Activated T-helper 1 cell treated with anti-CD3 and anti-CD28 coated beads, Interleukin-12 subunit alpha, Interleukin-12 subunit beta, Interleukin-2, Interleukin-4 antibody, amounts not matched to agents 30 ng/mL and 10 ng/mL and 1 ng/mL, durations not matched to agents 14 hours and 24 hours and 36 hours (primary cell): ENCODE measurements at regions not wholly inside any gene's neighbourhood (a gene's known extent, or its start where the extent isn't known, plus 50 kb on each side); places are given as distances from the start of the nearest gene placed in this dataset.

Experiments
- DNase-seq: peaks from one replicate; pipeline ENCODE4 v3.0.0; 2021; ENCODE audit warnings: low spot score
- H3K27ac Mint-ChIP-seq: one replicate; pipeline ENCODE4 v1.8.0; 2021; ENCODE audit warnings: mild to moderate bottlenecking, mixed read lengths
- H3K27me3 Mint-ChIP-seq: one replicate; pipeline ENCODE4 v1.8.0; 2022; ENCODE audit warnings: mild to moderate bottlenecking, moderate library complexity, mixed read lengths; ENCODE audit not compliant: insufficient read depth
- H3K36me3 Mint-ChIP-seq: one replicate; pipeline ENCODE4 v1.8.0; 2021; ENCODE audit warnings: low read depth, mixed read lengths
- H3K4me1 Mint-ChIP-seq: one replicate; pipeline ENCODE4 v1.8.0; 2021; ENCODE audit warnings: low read depth, mixed read lengths
- H3K4me3 Mint-ChIP-seq: one replicate; pipeline ENCODE4 v1.8.0; 2021; ENCODE audit warnings: mild to moderate bottlenecking, moderate library complexity, mixed read lengths
- H3K9me3 Mint-ChIP-seq: one replicate; pipeline ENCODE4 v1.8.0; 2021; ENCODE audit warnings: mixed read lengths
- intact Hi-C: fragments of 100-400 bp; cut with micrococcal nuclease; formaldehyde crosslinking; loops from one replicate; pipeline ENCODE4 v1.15.1; 2024

DNA sequence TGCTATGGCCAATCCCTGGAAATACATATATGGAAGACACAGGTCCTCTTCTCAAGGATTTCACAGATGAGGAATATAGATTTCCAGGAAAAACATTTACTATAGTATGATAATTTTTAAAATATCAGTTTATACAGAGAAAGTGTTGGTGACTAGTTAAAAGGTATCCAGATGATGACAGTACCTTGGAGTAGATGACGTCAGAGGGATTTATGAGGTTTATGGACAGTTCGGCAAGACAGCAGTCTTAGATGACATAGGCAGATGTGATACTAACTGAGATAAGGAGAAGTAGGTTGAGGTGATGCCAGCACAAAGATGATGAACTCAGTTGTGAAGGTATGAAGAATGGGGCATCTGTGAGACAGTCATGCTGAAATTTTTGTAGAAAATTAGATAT is 750.3 kb downstream of the PRELID2 start:
- Mint-ChIP-seq H3K4me1 (no peaks in the 10 kb centered on the region), H3K27ac (no peak overlapping the region), H3K36me3 (no peaks in the 10 kb centered on the region), H3K27me3 (no peaks in the 10 kb centered on the region), H3K4me3 (no peak overlapping the region), H3K9me3 (no peaks in the 10 kb centered on the region)
- intact Hi-C loops: no loop called here
- no peak for DNase-seq

DNA sequence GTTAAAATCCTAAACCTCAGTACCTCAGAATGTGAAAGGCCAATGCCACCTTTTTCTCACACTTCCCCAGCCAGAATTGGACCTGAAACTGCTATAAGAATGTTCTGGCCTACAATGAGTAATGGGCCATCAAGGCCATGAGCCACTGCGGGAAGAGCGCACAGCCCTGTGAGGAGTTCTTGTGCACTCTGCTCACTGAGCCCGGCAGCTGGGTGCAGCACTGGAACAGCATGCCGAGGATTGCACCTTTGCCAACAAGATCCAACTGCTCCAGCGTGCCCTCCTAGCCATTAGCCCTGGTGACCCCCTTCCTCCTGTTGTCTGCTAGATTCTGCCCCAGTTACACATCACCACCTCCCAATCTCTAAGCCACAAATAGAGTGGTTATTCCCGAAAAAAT is 758.1 kb downstream of the PRELID2 start:
- Mint-ChIP-seq H3K36me3 (no peaks in the 10 kb centered on the region), H3K4me1 (no peaks in the 10 kb centered on the region)
- intact Hi-C loops: no loop called here

DNA sequence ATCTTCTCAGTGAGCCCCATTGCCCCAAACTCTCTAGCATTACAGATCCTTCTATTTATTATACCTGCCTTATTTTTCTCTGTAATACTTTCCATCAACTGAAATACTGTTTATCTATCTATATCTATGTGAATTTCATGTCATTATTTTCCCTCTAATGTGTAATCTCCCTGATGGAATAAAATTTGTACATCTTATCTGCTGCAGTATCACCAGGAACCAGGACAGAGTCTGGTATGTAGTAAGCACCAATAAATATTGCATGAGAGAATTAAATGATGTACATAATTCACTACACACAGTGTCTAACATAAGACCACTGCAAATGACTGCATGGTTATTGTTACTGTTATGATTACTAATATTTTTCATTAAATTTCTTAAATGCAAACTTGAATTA is 759.1 kb downstream of the PRELID2 start:
- Mint-ChIP-seq H3K4me3 (no peak overlapping the region), H3K4me1 (no peaks in the 10 kb centered on the region), H3K9me3 (no peaks in the 10 kb centered on the region), H3K27ac (no peak overlapping the region), H3K27me3 (no peaks in the 10 kb centered on the region), H3K36me3 (no peaks in the 10 kb centered on the region)
- no peak for DNase-seq
- intact Hi-C loops: no loop called here

More for the DNA sequence above, 758.1 kb downstream of the PRELID2 start:
- H3K4me3 Mint-ChIP-seq: no peak overlapping the region
- no peaks in the 10 kb centered on the region for H3K27me3 Mint-ChIP-seq
- no peak for DNase-seq
- no peaks in the 10 kb centered on the region for H3K9me3 Mint-ChIP-seq
- H3K27ac Mint-ChIP-seq: no peak overlapping the region

DNA sequence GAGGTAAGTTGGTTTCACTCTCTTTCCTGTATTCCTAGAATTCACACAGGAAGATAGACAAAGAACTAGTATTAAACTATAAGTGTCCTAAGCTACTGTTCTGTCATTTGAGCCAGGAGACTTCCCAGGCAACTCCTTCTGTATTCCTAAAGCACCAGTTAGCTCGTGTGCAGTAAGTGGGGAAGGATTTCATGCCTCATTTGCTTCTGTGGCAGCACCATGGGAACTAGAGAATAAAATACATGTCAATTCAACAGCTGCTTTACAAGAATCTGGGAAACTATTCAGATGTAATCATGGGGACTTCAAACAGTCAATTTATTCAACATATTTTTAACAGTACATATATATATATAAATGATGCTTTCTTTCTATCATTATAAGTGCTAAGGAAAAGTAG is 762.3 kb downstream of the PRELID2 start:
- Mint-ChIP-seq H3K27ac (no peak overlapping the region), H3K4me3 (no peak overlapping the region), H3K36me3 (no peaks in the 10 kb centered on the region), H3K9me3 (no peaks in the 10 kb centered on the region), H3K4me1 (no peaks in the 10 kb centered on the region), H3K27me3 (no peaks in the 10 kb centered on the region)
- intact Hi-C loops: no loop called here
- DNase-seq: no peak

DNA sequence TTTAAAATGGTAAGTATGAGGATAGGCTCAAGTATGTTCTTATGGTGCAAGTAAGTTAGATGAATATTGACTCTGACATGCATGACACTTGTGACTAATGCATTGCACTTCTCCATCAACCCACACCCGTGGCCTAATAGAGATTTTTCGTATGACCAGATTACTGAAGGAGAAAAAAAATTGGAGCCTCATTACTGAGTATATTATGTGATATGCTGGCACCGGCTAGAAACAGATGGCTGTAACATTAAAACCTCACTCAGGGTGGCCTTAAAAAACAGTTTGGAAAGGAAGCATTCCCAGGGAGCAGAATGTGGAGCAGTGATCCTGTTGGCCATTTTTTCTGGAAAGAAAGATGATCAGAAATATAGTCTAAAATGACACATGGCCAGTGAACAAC is 766.4 kb downstream of the PRELID2 start:
- DNase-seq: no peak
- Mint-ChIP-seq H3K27me3 (no peaks in the 10 kb centered on the region), H3K27ac (no peak overlapping the region), H3K9me3 (no peaks in the 10 kb centered on the region), H3K36me3 (no peaks in the 10 kb centered on the region), H3K4me1 (no peaks in the 10 kb centered on the region), H3K4me3 (no peak overlapping the region)
- intact Hi-C loops: no loop called here

DNA sequence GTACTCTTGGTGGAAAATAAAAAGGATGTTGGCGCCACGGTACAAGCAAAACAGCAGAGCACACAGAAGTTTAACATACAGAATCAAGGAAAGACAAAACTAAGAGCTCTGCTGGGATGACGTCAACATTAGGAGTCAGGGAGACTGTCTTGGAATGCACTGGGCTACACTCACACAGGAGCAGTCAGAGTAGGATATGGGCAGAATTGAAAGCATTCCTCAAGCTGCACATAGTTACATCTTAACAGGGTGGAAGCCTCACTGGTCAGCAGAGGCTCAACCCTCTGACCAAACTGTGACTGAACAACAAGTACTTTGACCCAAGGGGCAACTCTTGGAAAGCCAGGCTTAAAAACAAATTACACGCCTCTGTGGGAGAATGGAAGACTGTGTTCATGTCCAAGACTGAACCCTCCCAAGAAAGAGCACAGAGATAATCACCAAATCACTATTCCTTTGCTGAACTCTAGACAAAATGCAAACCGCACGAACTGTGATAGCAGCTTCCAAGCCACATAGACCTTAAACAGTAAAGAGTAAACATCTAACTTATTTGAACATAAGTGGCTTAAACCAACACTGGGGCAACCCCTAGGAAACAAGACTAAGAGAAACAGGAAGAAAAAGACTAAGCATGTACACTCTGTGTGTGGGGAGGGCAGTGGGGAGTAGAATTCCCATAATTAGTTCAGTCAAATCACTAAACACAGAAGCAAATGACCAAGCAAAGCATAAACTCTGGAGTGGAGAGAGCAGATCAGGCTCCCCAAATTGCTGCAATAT is 772.7 kb downstream of the PRELID2 start:
- no peaks in the 10 kb centered on the region for H3K36me3 Mint-ChIP-seq
- H3K27ac Mint-ChIP-seq: no peak overlapping the region
- no peaks in the 10 kb centered on the region for H3K4me1 Mint-ChIP-seq
- H3K4me3 Mint-ChIP-seq: no peak overlapping the region
- no peak for DNase-seq
- no peaks in the 10 kb centered on the region for H3K27me3 Mint-ChIP-seq
- H3K9me3 Mint-ChIP-seq: no peaks in the 10 kb centered on the region
- intact Hi-C loops: no loop called here

DNA sequence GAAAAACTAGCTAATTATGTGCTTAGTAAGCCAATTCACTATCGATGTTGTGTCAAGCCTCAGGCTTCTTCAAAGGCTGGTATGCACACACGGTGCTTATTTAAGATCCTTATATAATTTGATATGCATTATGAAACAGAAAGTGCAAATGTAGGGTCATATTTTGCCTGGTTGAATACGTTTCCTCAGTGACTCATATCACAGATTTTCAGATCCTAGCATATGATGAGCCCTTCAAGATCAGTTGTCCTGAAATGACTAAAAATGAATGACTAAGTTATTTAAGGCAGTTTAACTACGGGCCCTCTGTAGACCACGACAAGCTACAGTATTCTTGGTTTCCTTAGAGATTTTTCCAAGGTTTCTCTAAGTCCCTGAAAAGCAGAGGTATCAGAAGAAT is 778.3 kb downstream of the PRELID2 start:
- DNase-seq: no peak
- Mint-ChIP-seq H3K9me3 (no peaks in the 10 kb centered on the region), H3K27ac (no peak overlapping the region)

DNA sequence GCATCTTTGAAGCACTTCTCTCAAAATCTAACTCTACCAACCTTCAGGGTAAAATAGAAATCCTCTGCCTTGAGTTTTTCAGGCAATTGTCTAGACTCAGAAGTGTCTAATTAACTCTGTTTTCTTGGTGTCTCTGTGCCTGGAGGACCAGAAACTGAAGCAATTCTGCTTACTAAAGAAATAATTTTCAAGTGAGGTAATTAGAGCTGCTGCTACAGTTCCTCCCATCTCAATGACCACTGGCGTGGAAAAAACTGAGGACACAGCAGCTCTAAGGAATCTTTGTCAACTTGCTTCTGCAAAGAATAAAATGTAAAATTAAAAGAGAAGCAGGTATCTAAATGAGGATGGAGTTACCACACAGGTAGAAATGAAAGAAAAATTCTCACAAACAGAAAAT is 785.0 kb downstream of the PRELID2 start:
- Mint-ChIP-seq H3K36me3 (no peaks in the 10 kb centered on the region), H3K4me3 (no peak overlapping the region), H3K9me3 (peaks cover 3% of the 10 kb centered on the region), H3K27ac (no peak overlapping the region), H3K27me3 (no peaks in the 10 kb centered on the region), H3K4me1 (no peaks in the 10 kb centered on the region)
- intact Hi-C loops: no loop called here
- DNase-seq: no peak

More for the DNA sequence above, 778.3 kb downstream of the PRELID2 start:
- Mint-ChIP-seq H3K4me3 (no peak overlapping the region), H3K36me3 (no peaks in the 10 kb centered on the region), H3K4me1 (no peaks in the 10 kb centered on the region), H3K27me3 (no peaks in the 10 kb centered on the region)
- intact Hi-C loops: no loop called here

DNA sequence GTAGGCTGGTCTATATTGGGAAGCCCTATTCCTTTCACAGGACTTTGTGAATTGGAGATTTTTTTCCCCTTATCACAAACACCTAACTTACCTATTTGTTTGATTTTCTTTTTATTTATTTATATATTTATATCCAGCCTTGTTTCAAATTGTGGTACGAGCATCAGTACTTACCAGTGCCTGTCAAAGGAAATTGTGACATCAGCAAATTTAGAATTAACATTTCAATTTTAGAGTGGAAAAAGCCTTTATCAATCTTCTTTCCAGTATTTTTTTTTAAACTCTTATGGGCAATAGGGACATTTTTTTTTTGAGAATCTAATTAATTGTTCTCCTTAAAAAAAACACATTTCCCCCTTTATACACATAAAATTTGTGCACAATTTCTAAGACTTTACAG is 790.2 kb downstream of the PRELID2 start:
- intact Hi-C loops: no loop called here
- Mint-ChIP-seq H3K9me3 (peaks cover 3% of the 10 kb centered on the region), H3K4me1 (no peaks in the 10 kb centered on the region), H3K27ac (no peak overlapping the region), H3K36me3 (no peaks in the 10 kb centered on the region), H3K27me3 (no peaks in the 10 kb centered on the region), H3K4me3 (no peak overlapping the region)
- no peak for DNase-seq

DNA sequence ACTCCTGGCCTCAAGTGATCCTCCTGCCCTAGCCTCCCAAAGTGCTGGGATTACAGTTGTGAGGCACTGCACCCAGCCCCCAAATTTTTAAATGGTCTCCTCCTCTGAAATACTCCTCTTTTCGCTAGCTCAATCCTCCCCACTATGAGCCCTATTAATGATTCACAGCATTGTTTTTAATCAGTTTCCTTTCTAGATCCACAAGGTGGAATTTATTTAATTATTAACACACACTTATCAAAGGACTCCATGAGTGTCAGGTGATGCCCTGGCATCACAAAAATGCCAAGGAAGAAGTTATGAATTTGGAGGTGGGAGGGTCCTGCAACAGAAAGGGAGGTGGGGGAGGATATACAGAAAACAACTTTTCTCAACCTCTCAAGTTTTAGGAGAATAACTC is 806.5 kb downstream of the PRELID2 start:
- Mint-ChIP-seq H3K4me3 (no peak overlapping the region), H3K36me3 (no peaks in the 10 kb centered on the region), H3K9me3 (peaks cover 8% of the 10 kb centered on the region), H3K4me1 (no peaks in the 10 kb centered on the region), H3K27me3 (no peaks in the 10 kb centered on the region), H3K27ac (no peak overlapping the region)
- no peak for DNase-seq
- intact Hi-C loops: no loop called here

DNA sequence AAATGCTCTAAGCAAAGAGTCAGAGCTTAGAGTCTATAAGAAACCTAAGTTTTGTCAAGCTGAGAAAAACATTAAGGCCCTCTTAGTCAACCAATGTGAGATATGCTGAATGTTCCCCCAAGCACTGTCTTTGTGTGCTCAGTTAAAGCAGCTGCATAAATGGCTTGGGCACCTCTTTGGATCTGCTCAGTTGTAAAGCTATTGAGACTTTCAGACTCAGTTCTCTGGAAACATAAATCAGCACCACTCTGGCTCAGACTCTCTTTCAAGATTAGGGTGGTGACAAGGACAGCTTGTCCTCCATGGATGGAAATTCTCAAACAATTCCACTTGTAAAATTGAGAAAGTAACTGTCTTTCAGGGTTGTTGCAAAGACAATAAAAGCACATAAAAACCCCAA is 807.9 kb downstream of the PRELID2 start:
- intact Hi-C loops: no loop called here
- no peaks in the 10 kb centered on the region for H3K27me3 Mint-ChIP-seq
- no peaks in the 10 kb centered on the region for H3K4me1 Mint-ChIP-seq
- H3K27ac Mint-ChIP-seq: no peak overlapping the region
- DNase-seq: no peak
- H3K36me3 Mint-ChIP-seq: no peaks in the 10 kb centered on the region
- peaks cover 8% of the 10 kb centered on the region for H3K9me3 Mint-ChIP-seq
- no peak overlapping the region for H3K4me3 Mint-ChIP-seq

DNA sequence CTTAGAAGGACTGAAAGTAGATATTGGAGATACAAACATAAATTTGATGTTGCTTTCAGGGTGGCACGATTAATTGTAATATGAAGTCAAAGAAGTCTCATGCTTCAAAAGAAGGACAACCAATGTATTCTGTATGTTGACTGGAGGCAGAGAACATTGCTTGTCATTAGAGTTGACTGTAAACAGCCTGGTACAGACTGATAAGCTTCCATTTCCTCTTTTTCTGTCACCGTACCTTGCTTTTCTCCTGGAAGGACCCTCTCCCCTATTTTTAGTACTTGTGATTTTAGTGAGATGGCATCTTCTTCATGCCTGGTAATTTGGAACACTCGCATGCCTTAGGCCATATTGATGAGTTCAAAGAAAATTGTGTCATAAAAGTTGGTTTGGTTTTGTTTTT is 809.4 kb downstream of the PRELID2 start:
- Mint-ChIP-seq H3K9me3 (peaks cover 4% of the 10 kb centered on the region), H3K27ac (no peak overlapping the region), H3K27me3 (no peaks in the 10 kb centered on the region), H3K4me3 (no peak overlapping the region), H3K4me1 (no peaks in the 10 kb centered on the region), H3K36me3 (no peaks in the 10 kb centered on the region)
- intact Hi-C loops: no loop called here
- no peak for DNase-seq

DNA sequence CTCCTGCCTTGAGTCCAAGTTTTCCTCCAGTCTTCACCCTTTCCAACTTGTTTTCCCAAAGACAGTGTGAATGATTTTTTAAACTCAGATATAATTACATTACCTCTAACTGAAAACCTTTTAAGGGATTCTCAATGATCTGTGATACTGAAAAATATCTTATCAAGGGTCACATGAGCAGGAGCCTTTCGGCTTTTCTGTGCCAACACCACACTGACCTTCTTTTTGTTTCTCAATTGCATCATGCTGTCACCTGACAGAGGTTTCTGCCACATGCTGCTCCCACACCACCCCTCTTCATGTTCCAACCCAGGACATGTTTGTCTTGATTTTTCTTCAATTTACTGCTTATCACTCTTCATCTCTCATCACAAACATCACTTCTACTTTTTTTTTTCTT is 820.0 kb downstream of the PRELID2 start:
- DNase-seq: no peak
- H3K9me3 Mint-ChIP-seq: no peaks in the 10 kb centered on the region
- H3K27ac Mint-ChIP-seq: no peak overlapping the region
- no peaks in the 10 kb centered on the region for H3K36me3 Mint-ChIP-seq
- no peaks in the 10 kb centered on the region for H3K27me3 Mint-ChIP-seq
- no peaks in the 10 kb centered on the region for H3K4me1 Mint-ChIP-seq
- H3K4me3 Mint-ChIP-seq: no peak overlapping the region
- intact Hi-C loops: no loop called here

DNA sequence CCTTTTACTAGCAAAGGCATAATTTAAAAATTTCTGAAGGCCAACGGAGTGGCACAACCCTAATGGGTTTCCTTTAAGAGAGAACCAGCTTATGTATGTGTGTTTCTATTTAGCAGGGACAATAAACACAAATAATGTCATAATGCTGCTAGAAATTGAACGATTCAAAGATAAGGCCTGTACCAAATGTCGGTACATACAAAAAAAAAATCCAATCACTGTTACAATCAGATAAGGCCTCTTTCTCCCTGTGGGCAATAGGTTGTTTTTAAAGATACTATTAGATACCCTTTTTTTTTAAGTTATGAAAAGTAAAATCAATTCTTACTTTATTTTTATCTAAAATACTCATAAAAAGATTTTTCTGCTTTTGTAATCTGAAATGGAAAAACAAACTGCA is 821.0 kb downstream of the PRELID2 start:
- H3K36me3 Mint-ChIP-seq: no peaks in the 10 kb centered on the region
- H3K4me1 Mint-ChIP-seq: no peaks in the 10 kb centered on the region
- intact Hi-C loops: no loop called here
- DNase-seq: no peak
- no peak overlapping the region for H3K27ac Mint-ChIP-seq
- H3K4me3 Mint-ChIP-seq: no peak overlapping the region
- H3K9me3 Mint-ChIP-seq: no peaks in the 10 kb centered on the region
- no peaks in the 10 kb centered on the region for H3K27me3 Mint-ChIP-seq
